ENCODE measurements at regions not wholly inside any gene's neighbourhood (a gene's known extent, or its start where the extent isn't known, plus 50 kb on each side); places are given as distances from the start of the nearest gene placed in this dataset.

GRCh38 chr12:131536766-131537165 is 174.1 kb upstream of the SFSWAP start:
- TF ChIP-seq POLR2A (IDR thresholded peaks at IDR 0.05; ENCODE audit: low read length), result no peak
- no peak for TF ChIP-seq GATA1 (IDR thresholded peaks at IDR 0.05; ENCODE audit: low read depth, low read length)
